GM19455 (cell line): ENCODE measurements at regions not wholly inside any gene's neighbourhood (a gene's known extent, or its start where the extent isn't known, plus 50 kb on each side); places are given as distances from the start of the nearest gene placed in this dataset.

Experiments used
- ATAC-seq: cut with Tn5 transposase; IDR thresholded peaks from one replicate; pipeline ENCODE4 v1.9.1; 2021; ENCODE audit not compliant: unreplicated experiment

DNA sequence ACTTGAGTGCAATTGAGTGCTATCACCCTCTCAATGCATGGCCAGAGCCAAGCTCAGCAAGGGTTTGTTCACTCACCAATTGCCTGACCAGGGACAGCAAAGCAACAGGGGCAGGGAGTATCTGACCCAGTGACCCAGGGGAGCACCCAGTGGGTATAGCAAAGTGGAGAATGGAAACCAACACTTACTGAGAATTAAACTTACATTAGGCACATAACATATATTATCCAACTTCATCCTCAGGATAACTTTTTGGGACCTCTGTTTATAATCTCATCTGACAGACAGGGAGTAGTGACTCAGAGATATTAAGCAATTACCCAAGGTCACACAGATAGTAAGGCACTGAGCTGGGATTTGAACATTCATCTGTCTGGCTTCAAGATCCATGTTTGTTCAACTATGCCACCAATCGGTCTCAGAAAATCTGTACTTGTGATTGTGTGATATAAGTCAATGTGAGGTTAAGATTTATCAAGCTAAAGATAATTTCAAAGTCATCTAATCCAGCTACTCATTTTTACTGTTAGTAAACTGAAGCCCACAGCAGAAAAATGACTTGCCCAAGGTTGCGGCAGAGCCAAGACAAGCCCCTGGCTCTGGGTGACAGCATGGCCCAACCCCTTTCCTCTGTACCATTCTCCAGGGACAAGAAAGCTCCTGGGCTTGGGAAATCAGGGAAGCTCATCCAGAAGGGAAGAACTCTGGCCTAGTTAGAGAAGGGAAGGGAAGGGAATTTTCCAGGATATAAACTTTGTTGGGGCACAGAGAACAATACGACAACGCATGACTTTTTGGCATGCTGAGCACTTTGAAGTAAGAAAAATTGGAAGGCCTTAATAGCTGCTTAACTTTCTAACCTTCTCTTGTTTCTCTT, 138.0 kb upstream of the SMAD3 start:
- ATAC-seq, result no peak

GRCh38 chr15:66928101-66928500, 137.3 kb upstream of the SMAD3 start:
- ATAC-seq, result no peak

DNA sequence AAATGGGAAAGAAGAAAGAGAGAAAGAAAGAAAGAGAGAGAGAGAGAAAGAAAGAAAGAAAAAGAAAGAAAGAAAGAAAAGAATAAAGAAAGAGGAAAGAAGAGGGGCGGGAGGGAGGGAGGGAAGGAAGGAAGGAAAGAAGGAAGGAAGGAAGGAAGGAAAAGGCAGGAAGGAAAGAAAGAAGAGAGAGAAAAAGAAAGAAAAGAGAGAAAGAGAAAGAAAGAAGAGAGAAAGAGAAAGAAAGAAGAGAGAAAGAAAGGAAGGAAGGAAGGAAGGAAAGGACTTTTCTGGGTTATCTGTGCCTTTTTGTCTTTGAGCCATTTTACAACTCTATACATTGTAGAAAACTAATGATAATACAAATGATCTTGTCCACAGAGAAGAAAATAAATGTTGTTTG, 136.6 kb upstream of the SMAD3 start:
- ATAC-seq, result no peak

DNA sequence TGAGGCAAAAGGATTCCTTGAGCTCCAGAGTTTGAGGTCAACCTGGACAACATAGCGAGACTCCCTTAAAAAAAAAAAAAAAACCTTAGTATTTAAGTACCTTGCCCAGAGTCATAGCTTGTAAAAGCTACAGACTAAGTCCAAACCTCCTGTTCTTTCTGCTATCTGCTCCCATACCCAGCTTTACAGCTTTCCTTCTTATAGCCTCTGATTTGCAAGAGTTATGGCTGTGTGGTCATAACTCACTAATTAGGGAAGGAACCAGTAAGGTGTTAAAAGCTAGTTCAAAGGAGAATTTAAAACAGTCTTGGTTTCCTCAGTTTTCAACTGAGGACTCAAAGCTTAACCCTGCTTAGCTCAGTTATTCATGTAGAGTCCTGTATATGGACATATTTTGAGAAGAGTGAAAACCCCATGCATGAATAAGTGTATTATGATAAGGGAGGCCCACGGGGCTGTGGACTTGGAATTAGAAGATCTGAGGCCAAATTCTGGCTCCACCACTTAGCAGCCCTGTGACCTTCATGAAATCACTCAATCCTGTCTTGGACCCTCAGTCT, 135.5 kb upstream of the SMAD3 start:
- no peak for ATAC-seq

- ATAC-seq, result no peak
Observed at GRCh38 chr15:66931768-66932633, 133.4 kb upstream of the SMAD3 start.

DNA sequence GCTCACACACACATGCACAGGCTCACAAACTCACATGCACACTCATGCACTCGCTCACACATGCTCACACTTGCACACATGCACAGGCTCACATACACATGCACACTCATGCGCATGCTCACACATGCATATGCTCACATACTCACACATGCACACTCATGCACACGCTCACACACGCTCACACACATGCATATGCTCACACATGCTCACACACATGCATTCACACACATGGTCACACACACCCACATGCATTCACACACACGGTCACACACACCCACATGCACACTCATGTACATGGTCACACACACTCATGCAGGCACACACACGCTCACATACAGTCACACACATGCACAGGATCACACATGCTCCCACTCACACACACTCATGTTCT, 132.8 kb upstream of the SMAD3 start:
- ATAC-seq, result no peak

- ATAC-seq, result no peak
Observed at GRCh38 chr15:66933932-66934867, 131.2 kb upstream of the SMAD3 start.

GRCh38 chr15:66934868-66935520, 130.4 kb upstream of the SMAD3 start:
- no peak for ATAC-seq

GRCh38 chr15:66935688-66936087, 129.7 kb upstream of the SMAD3 start:
- no peak for ATAC-seq

DNA sequence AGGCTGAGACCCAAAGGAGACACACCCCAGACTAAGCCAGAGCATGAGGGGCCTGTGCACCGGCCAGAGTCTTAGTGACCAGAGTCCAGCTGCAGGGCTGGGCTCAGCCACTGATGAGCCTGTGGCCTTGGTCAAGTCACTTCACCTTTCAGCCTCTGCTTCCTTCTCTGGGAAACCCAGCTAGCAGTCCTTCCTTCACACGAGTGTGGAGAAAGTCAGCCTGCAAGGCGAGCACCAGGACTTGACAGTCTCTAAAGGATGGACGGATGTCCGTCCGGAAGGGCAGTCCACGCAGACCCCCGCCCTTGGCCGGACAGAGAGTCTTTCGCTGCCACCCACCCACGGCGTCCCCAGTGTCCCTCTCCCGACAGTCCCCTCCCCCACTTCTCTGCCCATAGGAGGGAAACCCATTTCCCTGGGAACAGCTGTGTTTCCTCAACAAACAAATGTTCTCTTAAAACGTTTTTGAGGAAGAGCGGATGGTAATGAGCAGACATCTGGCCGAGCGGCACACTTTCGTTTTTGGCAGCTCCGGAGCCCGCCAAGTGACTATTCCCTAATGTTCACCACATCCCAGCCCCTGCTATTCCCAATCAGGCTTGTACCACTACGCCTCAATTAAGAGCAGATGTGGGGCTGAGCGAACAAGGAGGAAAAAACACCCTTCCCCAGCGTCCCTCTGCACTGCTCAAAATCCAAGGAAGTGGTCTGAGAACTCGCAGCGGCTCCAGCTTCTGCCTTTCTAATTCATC, 129.1 kb upstream of the SMAD3 start:
- no peak for ATAC-seq

DNA sequence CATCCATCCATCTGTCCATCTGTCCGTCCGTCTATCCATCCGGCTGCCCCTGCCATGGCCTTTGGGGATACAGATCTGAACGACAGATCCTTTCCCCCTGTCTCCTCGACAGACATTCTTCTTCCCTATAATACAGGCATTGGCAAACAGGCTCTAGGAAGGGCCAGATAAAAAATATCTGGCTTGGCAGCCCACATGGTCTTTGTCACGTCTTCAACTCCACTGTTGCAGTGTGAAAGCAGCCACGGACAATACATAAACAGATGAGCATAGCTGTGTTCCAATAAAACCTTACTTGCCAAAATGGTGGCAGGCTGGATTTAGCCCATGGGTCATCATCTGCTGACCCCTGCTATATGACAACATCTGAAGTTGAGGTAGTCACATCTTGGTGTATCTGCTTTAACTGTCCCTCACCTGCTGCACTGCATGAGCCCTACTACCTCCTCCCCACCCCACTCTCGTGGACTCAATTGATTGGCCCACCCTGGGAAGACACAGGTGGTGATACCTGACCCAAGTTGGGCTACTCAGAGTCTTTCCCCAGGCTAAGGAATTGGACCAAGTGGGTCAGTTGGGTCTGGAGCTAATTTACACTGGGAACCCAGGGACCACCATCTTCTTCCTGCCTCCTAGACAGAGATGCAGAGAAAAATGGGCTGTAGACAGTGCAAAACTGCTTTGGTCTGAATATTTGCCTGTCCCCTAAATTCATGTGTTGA, 128.4 kb upstream of the SMAD3 start:
- no peak for ATAC-seq

GRCh38 chr15:66937588-66937987, 127.8 kb upstream of the SMAD3 start:
- no peak for ATAC-seq

- no peak for ATAC-seq
Observed at GRCh38 chr15:66938114-66938830, 127.1 kb upstream of the SMAD3 start.

DNA sequence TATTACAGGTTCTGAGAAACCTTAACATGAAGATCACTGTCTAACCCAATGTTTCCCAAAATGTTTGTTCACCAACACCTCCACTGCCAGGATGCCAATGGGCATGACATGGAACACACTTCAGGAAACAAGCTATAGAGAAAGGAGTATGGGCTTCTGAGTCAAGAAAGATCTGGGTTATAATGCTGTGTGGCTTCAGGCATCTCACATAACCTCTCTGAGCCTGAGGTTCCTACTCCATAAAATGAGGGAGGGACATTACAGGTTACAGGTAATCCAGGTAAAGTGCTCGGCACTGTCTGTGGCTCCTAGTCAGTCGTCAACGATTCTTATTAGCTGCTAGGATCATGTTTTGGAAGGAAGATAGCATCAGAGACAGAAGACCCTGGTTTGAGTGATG, 126.4 kb upstream of the SMAD3 start:
- no peak for ATAC-seq

- no peak for ATAC-seq
Observed at GRCh38 chr15:66939451-66940023, 125.9 kb upstream of the SMAD3 start.

GRCh38 chr15:66940368-66940767, 125.0 kb upstream of the SMAD3 start:
- no peak for ATAC-seq

DNA sequence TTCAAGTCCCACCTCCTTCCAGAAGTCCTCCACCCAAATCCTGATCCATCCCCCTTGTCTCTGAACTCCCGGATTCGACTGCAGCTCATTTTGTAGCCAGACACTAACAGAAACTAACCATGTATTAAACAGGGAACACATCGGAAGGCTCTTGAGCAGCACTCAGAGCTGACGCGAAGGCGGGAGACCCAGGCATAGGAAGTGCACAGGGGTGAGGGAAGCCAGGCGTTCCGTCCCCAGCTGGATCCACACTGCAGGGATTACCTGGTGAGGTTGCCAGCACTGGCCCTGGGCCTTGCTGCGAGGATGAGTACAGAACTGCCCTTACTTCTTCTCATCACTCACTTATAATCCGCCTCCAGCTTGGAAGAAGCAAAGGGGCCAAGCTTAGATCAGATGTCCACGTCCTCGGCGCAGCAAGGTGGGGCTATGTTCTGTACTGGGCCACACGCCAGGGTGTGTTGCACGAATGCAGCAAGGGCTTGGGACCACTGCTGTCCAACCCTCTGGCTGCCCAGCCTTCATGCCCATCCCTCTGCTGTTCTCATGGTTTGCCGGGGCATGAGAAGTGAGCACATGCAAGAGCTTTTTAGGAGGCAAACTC, 124.2 kb upstream of the SMAD3 start:
- no peak for ATAC-seq
